Tibial nerve (tissue), 4 donors: ENCODE measurements at regions not wholly inside any gene's neighbourhood (a gene's known extent, or its start where the extent isn't known, plus 50 kb on each side); places are given as distances from the start of the nearest gene placed in this dataset.

Source experiments
- DNase-seq, 2 donors: peaks; one replicate each; pipeline ENCODE4 v3.0.0-alpha.2; 2019; ENCODE audit warnings: low spot score in 2 of 2
- H3K27ac ChIP-seq, 4 donors: fragments of 200-600 bp; sonication (generic) in 3 of 4; one replicate each; pipeline ENCODE4 v1.5.1; 2017 to 2019; ENCODE audit warnings: mild to moderate bottlenecking in 1 of 4
- H3K27me3 ChIP-seq, 2 donors: fragments of 200-600 bp; sonication (generic) in 1 of 2; one replicate each; pipeline versions ENCODE4 v1.5.1 to v1.6.0; 2017 to 2019
- H3K36me3 ChIP-seq, 3 donors: fragments of 200-600 bp; sonication (generic); one replicate each; pipeline ENCODE4 v1.5.1; 2018 to 2019
- H3K4me1 ChIP-seq, 4 donors: fragments of 200-600 bp; sonication (generic) in 3 of 4; one replicate each; pipeline ENCODE4 v1.5.1; 2017 to 2019
- H3K4me3 ChIP-seq, 4 donors: fragments of 200-600 bp; sonication (generic) in 3 of 4; one replicate each; pipeline ENCODE4 v1.5.1; 2017 to 2019; ENCODE audit warnings: mild to moderate bottlenecking in 1 of 4, moderate library complexity in 1 of 4
- H3K9me3 ChIP-seq, 4 donors: fragments of 200-600 bp; sonication (generic) in 3 of 4; one replicate each; pipeline ENCODE4 v1.5.1; 2017 to 2019
- CTCF ChIP-seq, 5 experiments: fragments of 200-600 bp in 3 of 5; fragments of 450-650 bp in 2 of 5; sonication (generic) in 3 of 5; IDR thresholded peaks; one replicate each; pipeline ENCODE4 v1.5.1; 2016 to 2019; ENCODE audit warnings: antibody characterized with exemption in 5 of 5, mild to moderate bottlenecking in 3 of 5, moderate library complexity in 2 of 5
- EP300 ChIP-seq, 2 donors: sonication (generic); formaldehyde crosslinking; IDR thresholded peaks; one replicate each; pipeline ENCODE4 v1.6.1; 2017; ENCODE audit warnings: antibody characterized with exemption in 2 of 2, mild to moderate bottlenecking in 1 of 2
- POLR2A ChIP-seq, 2 donors: fragments of 450-650 bp; IDR thresholded peaks; one replicate each; pipeline ENCODE4 v1.6.1; 2017; ENCODE audit warnings: antibody characterized with exemption in 2 of 2, mild to moderate bottlenecking in 2 of 2, moderate library complexity in 2 of 2
- WGBS, 2 donors: methylation state at CpG; one replicate each; pipeline ENCODE4 v1.1.5; 2018; 5-methylcytosine and 5-hydroxymethylcytosine counted together

GRCh38 chr3:150106740-150107428 is 136.2 kb upstream of the PFN2 start:
- WGBS, 2 donors: 41 to 47% methylated on average over 2 of the region's 2 CpGs
- peaks cover 0 to 1% (median 0%) of the 10 kb centered on the region in 4 donors for H3K9me3 ChIP-seq
- no peaks in the 10 kb centered on the region for H3K4me1 ChIP-seq
- TF ChIP-seq POLR2A (IDR thresholded peaks at IDR 0.05): no peak
- no peak for TF ChIP-seq EP300 (IDR thresholded peaks at IDR 0.05)
- TF ChIP-seq CTCF (IDR thresholded peaks at IDR 0.05): no peak
- no peak for DNase-seq
- no peak overlapping the region for H3K27ac ChIP-seq
- no peaks in the 10 kb centered on the region for H3K27me3 ChIP-seq
- no peaks in the 10 kb centered on the region for H3K36me3 ChIP-seq
- H3K4me3 ChIP-seq: no peak overlapping the region

DNA sequence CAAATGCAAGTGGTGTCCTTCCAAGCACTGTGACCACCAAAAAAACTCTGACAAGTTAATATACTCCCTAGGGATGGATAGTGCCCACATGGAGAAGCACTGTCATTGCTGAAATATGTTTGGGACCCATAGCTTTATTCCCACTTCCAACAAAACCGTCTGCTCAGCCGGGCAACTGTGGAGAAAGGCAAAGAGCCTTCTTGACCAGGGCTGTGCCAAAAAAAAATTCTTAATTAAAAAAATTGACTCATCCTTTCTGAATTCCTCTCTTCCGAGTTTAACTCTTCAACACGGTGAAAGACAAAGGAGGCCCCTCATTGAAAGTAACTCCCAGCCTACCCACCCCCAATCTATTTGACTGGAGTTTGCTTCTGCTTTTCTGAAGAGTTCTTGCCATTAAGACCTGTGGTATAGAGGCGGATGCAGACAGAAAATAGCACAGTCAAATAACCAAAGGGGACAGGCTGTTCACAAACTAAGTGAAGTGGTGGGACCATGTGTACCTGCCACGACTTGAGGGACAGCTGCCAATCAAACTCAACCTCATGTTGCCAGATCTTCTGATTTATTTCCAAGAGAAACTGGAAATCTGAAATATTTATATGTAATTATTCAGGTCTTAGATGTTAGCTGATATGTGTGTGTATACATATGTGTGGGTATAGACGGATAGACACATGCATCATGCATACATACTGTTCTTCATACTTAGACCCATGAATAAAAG is 135.4 kb upstream of the PFN2 start:
- H3K4me3 ChIP-seq: no peak overlapping the region
- no peak overlapping the region for H3K27ac ChIP-seq
- 68 to 78% methylated on average over 7 of the region's 7 CpGs for WGBS, 2 donors
- H3K4me1 ChIP-seq: no peaks in the 10 kb centered on the region
- no peaks in the 10 kb centered on the region for H3K36me3 ChIP-seq
- H3K27me3 ChIP-seq: no peaks in the 10 kb centered on the region
- TF ChIP-seq CTCF (IDR thresholded peaks at IDR 0.05) (no peak), EP300 (IDR thresholded peaks at IDR 0.05) (no peak), POLR2A (IDR thresholded peaks at IDR 0.05) (no peak)
- peaks cover 0 to 9% (median 0%) of the 10 kb centered on the region in 4 donors for H3K9me3 ChIP-seq
- DNase-seq: no peak

DNA sequence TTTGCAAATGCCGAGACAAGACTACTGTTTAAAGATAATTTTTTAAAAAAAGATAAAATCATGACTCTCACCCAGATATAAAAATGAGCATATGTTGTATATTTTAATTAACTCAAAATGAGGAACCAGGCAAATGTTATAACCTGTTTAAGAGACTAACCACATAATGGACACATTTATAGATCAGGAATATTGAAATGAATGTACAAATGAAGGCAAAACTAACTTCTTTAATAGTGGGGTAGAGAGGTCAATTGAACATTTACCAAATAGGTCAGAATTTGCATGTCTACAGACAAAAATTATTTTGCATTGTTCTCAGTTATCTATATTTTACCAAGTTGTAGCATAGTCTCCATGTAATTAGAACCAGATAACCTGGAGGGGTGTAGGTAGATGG is 134.3 kb upstream of the PFN2 start:
- H3K27ac ChIP-seq: no peak overlapping the region
- H3K4me3 ChIP-seq: no peak overlapping the region
- TF ChIP-seq POLR2A (IDR thresholded peaks at IDR 0.05) (no peak), EP300 (IDR thresholded peaks at IDR 0.05) (no peak), CTCF (IDR thresholded peaks at IDR 0.05) (no peak)
- peaks cover 0 to 18% (median 3%) of the 10 kb centered on the region in 4 donors for H3K9me3 ChIP-seq
- WGBS, 2 donors: 94 to 96% methylated on average over 1 of the region's 1 CpG
- H3K36me3 ChIP-seq: no peaks in the 10 kb centered on the region
- no peaks in the 10 kb centered on the region for H3K27me3 ChIP-seq
- no peak for DNase-seq
- H3K4me1 ChIP-seq: no peaks in the 10 kb centered on the region

DNA sequence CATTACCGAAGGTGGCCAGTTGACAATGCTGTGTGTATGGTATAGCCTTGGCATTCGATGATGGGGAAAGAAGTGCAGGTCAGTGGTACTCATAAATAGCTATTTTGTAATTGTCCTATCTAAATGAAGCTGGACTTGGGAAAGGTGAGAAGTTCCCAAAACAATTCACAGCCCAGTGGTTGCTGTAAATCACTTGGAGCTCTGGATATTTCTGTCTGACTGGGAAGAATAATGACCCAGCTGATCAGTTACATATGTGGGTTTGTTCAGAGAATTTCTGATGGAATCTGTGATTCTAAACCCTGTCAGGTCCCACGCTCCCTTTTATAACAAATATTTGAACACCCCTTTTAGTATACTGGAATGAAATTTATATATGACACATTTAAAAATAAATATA is 133.9 kb upstream of the PFN2 start:
- WGBS, 2 donors: 81 to 89% methylated on average over 3 of the region's 3 CpGs
- H3K9me3 ChIP-seq: peaks cover 0 to 21% (median 3%) of the 10 kb centered on the region in 4 donors
- no peak overlapping the region for H3K27ac ChIP-seq
- DNase-seq: no peak
- TF ChIP-seq CTCF (IDR thresholded peaks at IDR 0.05) (no peak), POLR2A (IDR thresholded peaks at IDR 0.05) (no peak), EP300 (IDR thresholded peaks at IDR 0.05) (no peak)
- H3K36me3 ChIP-seq: no peaks in the 10 kb centered on the region
- H3K4me1 ChIP-seq: no peaks in the 10 kb centered on the region
- H3K27me3 ChIP-seq: no peaks in the 10 kb centered on the region
- H3K4me3 ChIP-seq: no peak overlapping the region

GRCh38 chr3:150101016-150101415 is 130.3 kb upstream of the PFN2 start:
- Histone ChIP-seq H3K36me3 (no peaks in the 10 kb centered on the region), H3K4me1 (no peaks in the 10 kb centered on the region), H3K9me3 (peaks cover 0 to 21% (median 3%) of the 10 kb centered on the region in 4 donors), H3K27ac (no peak overlapping the region), H3K4me3 (no peak overlapping the region), H3K27me3 (no peaks in the 10 kb centered on the region)
- WGBS, 2 donors: 94 to 98% methylated on average over 1 of the region's 1 CpG
- TF ChIP-seq POLR2A (IDR thresholded peaks at IDR 0.05) (no peak), CTCF (IDR thresholded peaks at IDR 0.05) (no peak), EP300 (IDR thresholded peaks at IDR 0.05) (no peak)
- DNase-seq: no peak
